ENCODE measurements at regions not wholly inside any gene's neighbourhood (a gene's known extent, or its start where the extent isn't known, plus 50 kb on each side); places are given as distances from the start of the nearest gene placed in this dataset.

- TF ChIP-seq CTCF (IDR thresholded peaks at IDR 0.05) (no peak), EP300 (IDR thresholded peaks at IDR 0.05) (no peak), POLR2A (IDR thresholded peaks at IDR 0.05) (no peak), POLR2AphosphoS5 (IDR thresholded peaks at IDR 0.05) (no peak)
- Histone ChIP-seq H3K27me3 (no peaks in the 10 kb centered on the region), H3K36me3 (no peaks in the 10 kb centered on the region), H3K27ac (no peak overlapping the region), H3K4me1 (no peaks in the 10 kb centered on the region), H3K9me3 (no peaks in the 10 kb centered on the region), H3K4me3 (no peak overlapping the region)
- DNase-seq (ENCODE audit: low spot score in 2 of 2): no peak
These were observed 458.8 kb downstream of the RPS24 start for GRCh38 chr10:78492424-78492823.

GRCh38 chr10:78494179-78494578 is 460.5 kb downstream of the RPS24 start:
- Histone ChIP-seq H3K4me1 (no peaks in the 10 kb centered on the region), H3K27ac (no peak overlapping the region), H3K9me3 (no peaks in the 10 kb centered on the region), H3K27me3 (no peaks in the 10 kb centered on the region), H3K4me3 (no peak overlapping the region), H3K36me3 (no peaks in the 10 kb centered on the region)
- DNase-seq (ENCODE audit: low spot score in 2 of 2): no peak
- TF ChIP-seq POLR2A (IDR thresholded peaks at IDR 0.05) (no peak), POLR2AphosphoS5 (IDR thresholded peaks at IDR 0.05) (no peak), EP300 (IDR thresholded peaks at IDR 0.05) (no peak), CTCF (IDR thresholded peaks at IDR 0.05) (no peak)

GRCh38 chr10:78502210-78502936 is 468.7 kb downstream of the RPS24 start:
- no peaks in the 10 kb centered on the region for H3K36me3 ChIP-seq
- H3K9me3 ChIP-seq: no peaks in the 10 kb centered on the region
- 86% methylated on average over 6 of the region's 6 CpGs for WGBS
- H3K27me3 ChIP-seq: no peaks in the 10 kb centered on the region
- H3K27ac ChIP-seq: no peak overlapping the region
- no peak overlapping the region for H3K4me3 ChIP-seq
- no peak for DNase-seq (ENCODE audit: low spot score in 2 of 2)
- TF ChIP-seq POLR2AphosphoS5 (IDR thresholded peaks at IDR 0.05): no peak
- TF ChIP-seq EP300 (IDR thresholded peaks at IDR 0.05): no peak
- H3K4me1 ChIP-seq: peaks cover under 1% of the 10 kb centered on the region

- WGBS: 84% methylated on average over 3 of the region's 3 CpGs
- TF ChIP-seq POLR2AphosphoS5 (IDR thresholded peaks at IDR 0.05): no peak
- H3K27me3 ChIP-seq: no peaks in the 10 kb centered on the region
- H3K9me3 ChIP-seq: no peaks in the 10 kb centered on the region
- DNase-seq (ENCODE audit: low spot score in 2 of 2): no peak
- no peak overlapping the region for H3K27ac ChIP-seq
- H3K4me3 ChIP-seq: no peak overlapping the region
- peaks cover 12% of the 10 kb centered on the region for H3K4me1 ChIP-seq
- H3K36me3 ChIP-seq: no peaks in the 10 kb centered on the region
These were observed 470.5 kb downstream of the RPS24 start for GRCh38 chr10:78504181-78504580.

DNA sequence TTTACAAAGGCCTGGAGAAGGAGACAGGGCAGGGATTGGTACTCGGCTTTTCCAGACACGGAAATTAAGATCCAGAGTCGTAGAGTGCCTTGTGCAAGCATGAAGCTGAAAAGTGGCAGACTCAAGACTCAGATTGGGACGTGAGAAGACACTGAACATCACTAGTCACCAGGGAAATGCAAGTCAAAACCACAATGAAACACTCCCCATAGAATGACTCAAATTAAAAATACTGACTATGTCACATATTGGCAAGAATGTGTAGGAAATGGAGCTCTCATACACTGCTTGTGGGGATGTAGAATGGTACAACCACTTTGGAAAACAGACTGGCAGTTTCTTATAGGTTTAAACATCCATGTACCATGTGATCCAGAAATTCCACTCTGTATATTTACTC is 472.0 kb downstream of the RPS24 start:
- 95% methylated on average over 4 of the region's 4 CpGs for WGBS
- Histone ChIP-seq H3K36me3 (no peaks in the 10 kb centered on the region), H3K9me3 (no peaks in the 10 kb centered on the region), H3K4me1 (peaks cover 12% of the 10 kb centered on the region), H3K27ac (no peak overlapping the region), H3K4me3 (no peak overlapping the region), H3K27me3 (no peaks in the 10 kb centered on the region)
- TF ChIP-seq EP300 (IDR thresholded peaks at IDR 0.05): no peak
- TF ChIP-seq POLR2AphosphoS5 (IDR thresholded peaks at IDR 0.05): no peak
- no peak for TF ChIP-seq CTCF (IDR thresholded peaks at IDR 0.05)
- TF ChIP-seq POLR2A (IDR thresholded peaks at IDR 0.05): no peak
- no peak for DNase-seq (ENCODE audit: low spot score in 2 of 2)

DNA sequence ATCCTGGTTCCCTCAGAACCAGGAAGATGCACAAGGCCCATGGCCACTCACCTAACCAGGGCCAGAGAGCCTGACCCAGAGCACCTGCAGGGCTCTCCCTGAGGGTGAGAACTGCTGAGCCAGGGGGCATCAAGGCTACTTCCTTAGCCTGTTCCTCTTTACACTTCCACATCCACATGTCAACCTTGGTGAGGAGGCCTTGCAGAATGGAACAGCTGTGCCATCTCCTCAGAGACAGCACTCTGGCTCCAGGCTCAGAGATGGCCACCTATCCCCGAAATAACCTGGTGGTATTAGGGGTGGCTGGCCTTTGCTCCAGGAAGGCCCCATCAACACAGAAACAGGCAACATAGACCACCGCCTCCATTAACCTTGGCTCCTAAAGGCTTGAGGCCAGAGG is 473.0 kb downstream of the RPS24 start:
- 100% methylated on average over 1 of the region's 2 CpGs for WGBS
- Histone ChIP-seq H3K9me3 (no peaks in the 10 kb centered on the region), H3K27me3 (no peaks in the 10 kb centered on the region), H3K4me1 (peaks cover 17% of the 10 kb centered on the region), H3K4me3 (no peak overlapping the region), H3K27ac (no peak overlapping the region), H3K36me3 (no peaks in the 10 kb centered on the region)
- no peak for DNase-seq (ENCODE audit: low spot score in 2 of 2)
- TF ChIP-seq EP300 (IDR thresholded peaks at IDR 0.05): no peak
- no peak for TF ChIP-seq POLR2A (IDR thresholded peaks at IDR 0.05)
- no peak for TF ChIP-seq CTCF (IDR thresholded peaks at IDR 0.05)
- TF ChIP-seq POLR2AphosphoS5 (IDR thresholded peaks at IDR 0.05): no peak

Measured in suprapubic skin (tissue), 4 donors.